NCI-H1048 (cell line): ENCODE measurements at regions not wholly inside any gene's neighbourhood (a gene's known extent, or its start where the extent isn't known, plus 50 kb on each side); places are given as distances from the start of the nearest gene placed in this dataset.

Experiments used
- DNase-seq: peaks from one replicate; lab custom pipeline; 2025; lab: John Stamatoyannopoulos, UW

DNA sequence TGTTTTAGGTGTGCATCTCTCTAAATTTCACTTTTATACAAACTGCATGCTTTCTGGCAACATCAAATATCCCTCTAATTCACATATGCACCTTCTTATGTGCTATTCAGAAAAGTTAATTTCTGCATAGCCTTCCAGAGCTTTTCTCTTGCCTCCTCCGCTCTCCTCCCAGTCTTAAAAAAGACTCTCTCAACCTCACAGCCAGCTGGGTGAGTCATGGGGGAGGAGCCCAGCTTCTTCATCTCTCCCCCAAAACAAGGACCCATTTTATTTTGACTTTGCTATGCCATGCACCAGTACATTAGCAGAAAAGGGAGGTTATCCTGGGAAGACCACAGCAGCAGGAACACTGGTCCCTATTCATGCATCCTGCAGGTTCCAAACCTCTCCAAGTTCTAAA is 234.4 kb downstream of the KCNA4 start:
- DNase-seq = no peak

GRCh38 chr11:29781268-29781667 is 235.6 kb downstream of the KCNA4 start:
- no peak for DNase-seq

DNA sequence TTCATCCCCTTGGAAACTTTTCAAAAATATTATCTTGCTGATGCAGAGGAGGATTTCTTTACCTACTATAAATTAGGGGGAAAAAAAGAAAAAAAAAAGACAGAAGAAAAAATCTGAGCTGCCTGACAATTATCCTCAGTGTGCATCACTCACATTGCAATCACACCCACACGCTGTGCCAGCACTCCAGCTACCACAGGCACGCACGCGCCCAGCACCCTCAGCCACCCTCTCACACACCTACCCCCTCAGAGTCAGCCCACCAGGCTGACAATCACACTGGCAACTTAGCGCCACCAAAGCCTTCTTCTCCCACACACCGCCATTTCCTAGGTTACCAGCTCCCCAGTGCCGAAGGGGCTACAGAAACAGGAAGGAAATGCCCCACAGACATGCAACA is 236.1 kb downstream of the KCNA4 start:
- no peak for DNase-seq

DNA sequence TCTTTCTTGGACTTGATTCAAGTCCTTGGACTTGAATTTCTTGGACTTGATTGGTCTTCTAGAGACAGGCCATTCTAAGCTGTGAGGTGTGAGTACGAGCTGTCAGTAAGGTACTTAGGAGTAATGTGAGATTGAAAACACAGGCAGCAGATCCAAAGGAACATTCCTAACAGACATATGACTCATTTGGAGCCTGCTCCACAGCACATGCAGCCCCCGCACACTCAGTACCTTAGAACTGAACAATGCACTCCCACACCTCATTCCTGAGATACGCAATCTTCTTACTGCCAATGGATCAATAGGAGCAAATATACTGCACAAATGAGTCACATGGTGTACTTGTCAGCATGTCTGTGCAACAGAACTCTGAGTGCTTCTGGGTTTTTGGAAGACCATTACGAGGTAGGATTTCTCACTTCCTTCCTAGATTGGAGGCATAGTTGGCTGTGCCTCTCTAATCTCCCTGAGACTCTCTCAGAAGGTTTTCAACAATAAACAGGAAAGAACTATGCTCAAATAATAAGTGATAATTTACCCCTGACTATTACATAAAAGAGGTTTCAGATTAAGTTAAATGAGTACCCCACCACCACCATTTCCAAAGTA is 243.1 kb downstream of the KCNA4 start:
- no peak for DNase-seq

GRCh38 chr11:29756871-29757270 is 260.0 kb downstream of the KCNA4 start:
- no peak for DNase-seq

- no peak for DNase-seq
Observed at GRCh38 chr11:29755474-29755873, 261.4 kb downstream of the KCNA4 start.

GRCh38 chr11:29751618-29752017 is 265.2 kb downstream of the KCNA4 start:
- no peak for DNase-seq

GRCh38 chr11:29750392-29750791 is 266.4 kb downstream of the KCNA4 start:
- no peak for DNase-seq

GRCh38 chr11:29734287-29734686 is 282.5 kb downstream of the KCNA4 start:
- DNase-seq = no peak

- DNase-seq = no peak
Observed at GRCh38 chr11:29713831-29714320, 303.0 kb downstream of the KCNA4 start.

DNA sequence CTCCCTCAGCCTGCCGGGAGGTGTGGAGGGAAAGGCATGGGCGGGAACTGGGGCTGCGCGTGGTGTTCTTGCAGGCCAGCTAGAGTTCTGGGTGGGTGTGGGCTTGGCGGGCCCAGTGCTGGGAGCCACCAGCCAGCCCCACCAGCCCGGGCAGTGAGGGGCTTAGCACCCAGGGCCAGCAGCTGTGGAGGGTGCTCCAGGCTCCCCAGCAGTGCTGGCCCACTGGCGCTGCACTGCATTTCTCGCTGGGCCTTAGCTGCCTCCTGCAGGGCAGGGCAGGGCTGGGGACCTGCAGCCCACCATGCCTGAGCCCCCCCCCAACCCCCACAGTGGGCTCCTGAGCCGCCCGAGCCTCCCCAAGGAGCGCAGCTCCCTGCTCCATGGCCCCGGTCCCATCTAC is 304.2 kb downstream of the KCNA4 start:
- DNase-seq = no peak

- DNase-seq = no peak
Observed at GRCh38 chr11:29707924-29708323, 308.9 kb downstream of the KCNA4 start.

- no peak for DNase-seq
Observed at GRCh38 chr11:29685361-29685760, 331.5 kb downstream of the KCNA4 start.

- no peak for DNase-seq
Observed at GRCh38 chr11:29682856-29683255, 334.0 kb downstream of the KCNA4 start.

DNA sequence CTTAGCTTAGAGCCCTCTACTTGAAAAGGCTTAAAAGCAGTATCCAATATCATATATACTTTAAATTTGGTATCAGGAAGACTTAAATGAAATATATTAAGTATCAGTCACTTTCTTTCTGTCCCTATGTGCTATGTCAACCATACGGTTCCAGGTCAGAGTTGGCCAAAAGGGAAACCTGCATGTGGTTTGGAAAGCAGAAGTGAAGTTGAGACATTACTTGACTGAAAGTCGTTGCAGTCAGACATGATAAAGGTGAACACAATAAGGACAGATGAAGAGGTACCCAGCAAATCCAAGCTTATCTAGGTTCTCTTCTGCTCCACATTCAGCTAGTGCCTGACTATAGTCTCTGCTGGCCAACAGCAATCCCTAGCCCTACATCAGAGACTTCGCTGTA is 336.8 kb downstream of the KCNA4 start:
- DNase-seq = no peak

DNA sequence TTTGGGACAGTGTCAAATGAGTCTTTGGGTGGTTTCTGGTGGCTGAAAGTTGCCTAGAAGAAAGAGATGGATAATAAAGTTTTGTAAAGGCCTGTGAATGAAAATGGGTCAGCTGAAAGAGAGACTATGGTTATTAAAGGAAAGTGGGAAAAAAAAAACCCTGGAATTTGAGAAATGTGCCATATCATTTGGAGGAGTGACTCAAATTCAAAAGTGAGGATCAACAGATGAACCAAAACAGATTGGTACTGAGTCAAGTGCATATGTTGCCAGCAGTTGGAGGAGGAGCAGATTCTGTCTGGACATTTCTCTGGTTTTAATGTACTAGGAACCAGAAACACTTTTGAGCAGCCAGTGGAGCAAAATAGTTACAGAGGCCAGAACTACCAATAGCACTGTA is 339.8 kb downstream of the KCNA4 start:
- no peak for DNase-seq

GRCh38 chr11:29669310-29669709 is 347.5 kb downstream of the KCNA4 start:
- DNase-seq = no peak

DNA sequence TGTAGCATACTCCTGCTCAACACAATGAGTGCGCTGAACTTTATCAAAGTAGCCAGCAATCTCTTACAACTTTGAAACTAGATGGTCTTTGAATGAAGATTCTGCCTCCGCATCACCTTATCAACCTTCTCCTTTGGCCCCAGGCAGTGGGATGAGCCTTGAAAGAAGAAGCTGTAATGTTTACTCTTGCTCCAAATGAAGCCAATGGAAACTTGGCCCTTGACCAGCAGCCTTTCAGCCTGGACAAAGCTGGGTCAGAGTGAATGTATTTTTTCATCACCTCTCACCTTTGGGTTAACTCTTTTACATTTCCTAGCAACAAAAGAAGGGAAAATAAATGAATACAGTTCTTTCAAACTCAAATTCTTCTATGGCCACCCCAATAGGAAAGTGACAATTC is 359.1 kb downstream of the KCNA4 start:
- DNase-seq = no peak

- DNase-seq = no peak
Observed at GRCh38 chr11:29656597-29656996, 360.2 kb downstream of the KCNA4 start.

- DNase-seq = no peak
Observed at GRCh38 chr11:29645373-29645772, 371.5 kb downstream of the KCNA4 start.

DNA sequence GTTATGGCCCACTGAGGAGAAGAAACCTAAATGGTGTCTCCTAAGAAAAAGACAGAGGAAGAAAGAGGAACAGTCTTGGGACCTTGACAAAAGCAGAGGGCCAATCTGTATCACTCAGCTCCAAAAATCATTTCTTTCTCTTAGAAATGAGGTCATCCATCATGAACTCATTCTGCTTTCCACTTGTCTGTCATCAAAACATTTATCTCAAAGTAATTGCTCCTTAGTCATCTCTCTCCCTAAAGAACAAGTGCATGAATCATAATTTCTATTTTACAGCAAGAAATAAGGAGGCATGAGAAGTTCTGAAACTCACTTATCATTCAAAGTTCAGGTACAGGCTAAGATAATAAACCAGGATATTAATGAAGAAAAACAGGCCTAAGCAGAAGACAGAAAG is 375.6 kb downstream of the KCNA4 start:
- no peak for DNase-seq

GRCh38 chr11:29634744-29635143 is 382.1 kb downstream of the KCNA4 start:
- no peak for DNase-seq

- DNase-seq = no peak
Observed at GRCh38 chr11:29634244-29634643, 382.6 kb downstream of the KCNA4 start.

DNA sequence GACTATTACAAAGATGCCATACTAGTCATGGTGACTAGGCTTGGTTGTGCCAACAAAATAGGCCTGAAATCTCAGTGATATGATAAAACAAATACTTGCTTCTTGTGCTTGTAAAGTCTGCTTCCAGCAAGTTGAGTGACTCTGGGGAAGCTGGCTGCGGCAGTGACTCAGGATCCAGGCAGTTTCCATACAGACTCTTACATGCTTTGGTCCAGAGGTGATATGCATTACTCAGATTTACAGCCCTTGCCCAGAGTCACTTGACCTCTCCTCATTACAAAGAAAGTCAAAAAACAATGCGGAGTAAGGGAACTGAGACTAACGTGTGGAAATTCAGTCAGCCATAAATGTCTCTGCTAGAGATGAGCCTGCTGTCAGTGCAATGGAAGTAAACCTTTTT is 387.5 kb downstream of the KCNA4 start:
- DNase-seq = no peak

GRCh38 chr11:29628609-29629008 is 388.2 kb downstream of the KCNA4 start:
- no peak for DNase-seq
